GM12872 (cell line): ENCODE measurements at regions not wholly inside any gene's neighbourhood (a gene's known extent, or its start where the extent isn't known, plus 50 kb on each side); places are given as distances from the start of the nearest gene placed in this dataset.

Experiments used
- TF ChIP-seq, protein P1 (sequence below): IDR thresholded peaks from 3 replicates; pipeline ENCODE4 v1.5.1; 2011; ENCODE audit warnings: low read depth, mild to moderate bottlenecking, low read length, moderate library complexity; ENCODE audit not compliant: insufficient read depth

DNA sequence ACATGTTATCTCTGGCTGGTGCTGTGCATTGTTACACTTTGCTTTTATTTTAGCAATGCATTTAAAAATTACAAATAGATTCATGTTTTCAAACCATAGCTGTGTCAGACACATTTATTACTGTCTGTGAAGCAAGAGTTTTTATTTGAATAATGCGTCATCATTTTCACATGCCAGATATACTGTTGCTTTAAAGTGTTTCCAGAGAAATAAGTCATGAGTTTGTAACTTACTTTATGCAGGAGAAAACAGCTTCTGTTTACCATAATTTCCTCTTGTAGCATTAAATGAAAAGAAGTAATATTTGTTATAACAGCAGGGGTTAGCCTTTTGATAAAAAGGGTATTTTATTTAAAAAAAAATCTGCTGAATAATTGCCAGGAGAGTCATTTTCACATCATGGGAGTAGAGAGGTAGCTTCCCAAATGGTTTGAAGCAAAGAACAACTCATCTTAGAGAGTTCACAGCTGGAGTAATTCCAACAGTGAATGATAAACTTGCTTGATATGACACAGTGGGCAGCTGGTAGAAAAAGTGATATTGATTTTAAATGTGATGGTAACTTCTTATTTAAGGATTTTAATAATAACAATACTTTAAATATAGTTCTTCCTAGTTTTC lies 1274.5 kb upstream of the CRIM1 start:
- TF ChIP-seq, protein P1, sequence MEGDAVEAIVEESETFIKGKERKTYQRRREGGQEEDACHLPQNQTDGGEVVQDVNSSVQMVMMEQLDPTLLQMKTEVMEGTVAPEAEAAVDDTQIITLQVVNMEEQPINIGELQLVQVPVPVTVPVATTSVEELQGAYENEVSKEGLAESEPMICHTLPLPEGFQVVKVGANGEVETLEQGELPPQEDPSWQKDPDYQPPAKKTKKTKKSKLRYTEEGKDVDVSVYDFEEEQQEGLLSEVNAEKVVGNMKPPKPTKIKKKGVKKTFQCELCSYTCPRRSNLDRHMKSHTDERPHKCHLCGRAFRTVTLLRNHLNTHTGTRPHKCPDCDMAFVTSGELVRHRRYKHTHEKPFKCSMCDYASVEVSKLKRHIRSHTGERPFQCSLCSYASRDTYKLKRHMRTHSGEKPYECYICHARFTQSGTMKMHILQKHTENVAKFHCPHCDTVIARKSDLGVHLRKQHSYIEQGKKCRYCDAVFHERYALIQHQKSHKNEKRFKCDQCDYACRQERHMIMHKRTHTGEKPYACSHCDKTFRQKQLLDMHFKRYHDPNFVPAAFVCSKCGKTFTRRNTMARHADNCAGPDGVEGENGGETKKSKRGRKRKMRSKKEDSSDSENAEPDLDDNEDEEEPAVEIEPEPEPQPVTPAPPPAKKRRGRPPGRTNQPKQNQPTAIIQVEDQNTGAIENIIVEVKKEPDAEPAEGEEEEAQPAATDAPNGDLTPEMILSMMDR: no peak

DNA sequence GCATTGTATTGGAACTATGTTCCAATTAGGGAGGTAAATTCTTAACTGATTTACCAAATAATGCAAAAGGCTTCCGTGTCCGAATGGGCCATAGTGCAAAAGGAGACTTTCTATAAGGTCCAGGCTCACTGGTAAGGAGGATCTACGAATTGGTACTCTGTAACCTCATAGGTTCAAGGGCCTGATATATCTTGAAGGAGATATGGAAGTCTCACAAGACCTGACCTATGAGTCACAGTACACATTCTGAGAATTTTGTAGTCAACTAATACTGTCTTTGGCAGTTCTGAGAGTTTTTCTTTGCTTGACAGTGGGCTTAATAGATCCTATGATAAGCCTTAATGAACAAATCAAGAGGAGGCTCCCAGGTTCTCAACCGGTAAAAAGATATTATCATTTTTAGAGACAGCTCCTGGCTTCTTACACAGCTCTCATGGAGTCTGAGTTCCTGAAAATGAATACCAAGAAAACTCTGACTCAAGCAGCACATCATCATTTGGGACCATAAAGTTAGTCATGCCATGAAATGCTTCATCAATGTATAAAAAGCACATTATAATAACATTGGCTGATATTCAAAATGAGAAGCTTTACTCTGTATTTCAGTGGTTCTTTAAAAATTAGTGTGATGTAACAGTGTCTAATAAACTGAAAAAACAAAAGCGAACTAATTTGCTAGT lies 1275.2 kb upstream of the CRIM1 start:
- TF ChIP-seq, protein P1: no peak

DNA sequence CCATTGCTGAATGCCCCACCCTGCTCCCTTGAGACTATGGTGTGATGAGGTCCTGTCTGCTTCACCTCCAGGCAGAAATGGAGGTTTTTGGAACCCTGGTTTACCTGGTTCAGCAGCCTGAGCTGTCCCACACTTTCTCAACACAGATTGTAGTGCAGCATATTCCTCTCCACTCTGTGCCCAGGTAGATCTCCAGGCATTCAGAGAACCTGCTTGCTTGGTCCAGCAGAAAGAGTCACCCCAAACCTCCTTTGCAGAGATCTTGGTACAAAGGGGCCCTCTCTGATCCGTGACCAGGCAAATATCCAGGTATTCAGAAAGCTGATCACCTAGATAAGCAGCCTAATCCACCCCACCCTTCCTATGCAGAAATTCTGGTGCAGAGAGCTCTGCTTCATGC lies 1288.2 kb upstream of the CRIM1 start:
- TF ChIP-seq, protein P1: no peak

DNA sequence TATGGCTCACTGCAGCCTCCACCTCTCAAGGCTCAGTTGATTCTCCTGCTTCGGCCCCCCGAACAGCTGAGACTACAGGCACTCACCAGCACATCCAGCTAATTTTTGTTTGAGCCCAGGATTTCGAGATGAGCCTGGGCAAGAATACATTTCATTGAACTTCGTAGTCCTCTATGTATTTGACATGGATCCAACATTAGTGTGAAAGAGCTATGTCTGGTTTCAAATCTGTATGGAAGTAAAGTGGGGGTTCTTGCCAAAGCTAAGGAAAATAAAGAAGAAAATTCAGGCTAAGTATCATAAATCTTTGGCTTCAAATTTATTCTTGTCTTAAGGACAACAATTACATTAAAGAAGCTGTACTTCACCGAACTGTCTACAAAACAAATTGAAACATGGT lies 1291.7 kb upstream of the CRIM1 start:
- TF ChIP-seq, protein P1: no peak

DNA sequence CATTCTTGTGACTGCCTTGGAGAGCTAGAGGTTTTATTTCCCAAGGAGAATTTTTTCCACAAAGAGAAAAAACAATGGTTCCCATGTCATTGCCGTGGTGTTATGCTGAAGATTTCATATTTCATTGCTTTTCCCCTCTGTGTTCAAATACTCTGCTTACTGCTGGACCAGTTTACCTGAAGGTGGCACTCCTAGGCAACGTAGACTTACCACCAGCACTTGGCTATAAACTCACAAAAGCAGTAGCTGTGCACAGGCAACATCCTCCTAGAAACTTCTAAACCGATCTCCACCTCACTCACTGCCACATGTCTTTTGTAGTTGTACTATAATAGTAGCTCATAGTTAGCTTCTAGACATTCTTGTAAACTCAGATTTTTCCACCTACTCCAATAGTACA lies 1319.7 kb upstream of the CRIM1 start:
- TF ChIP-seq, protein P1: 0 out of 3 replicates have a peak, but pooled peaks have one; percentile 13

DNA sequence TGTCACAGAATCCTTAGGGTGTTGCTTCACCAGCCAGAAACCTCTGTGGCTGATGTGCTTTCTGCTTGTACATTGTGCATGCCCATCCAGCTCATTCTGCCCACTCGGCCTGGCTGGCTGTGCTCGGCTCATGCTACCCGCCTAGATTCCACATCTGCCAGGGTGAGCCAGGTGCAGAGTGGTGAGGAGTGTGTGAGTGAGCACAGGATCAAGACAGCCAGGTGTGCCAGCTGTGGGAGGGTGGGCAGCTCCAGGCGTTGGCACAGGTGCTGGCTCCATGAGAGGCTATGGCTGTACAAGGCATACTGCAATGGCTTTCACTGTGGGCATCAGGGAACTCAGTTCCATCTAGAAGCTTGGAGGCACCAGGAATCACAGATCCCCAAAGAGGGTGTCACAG lies 1321.8 kb upstream of the CRIM1 start:
- TF ChIP-seq, protein P1: no peak

DNA sequence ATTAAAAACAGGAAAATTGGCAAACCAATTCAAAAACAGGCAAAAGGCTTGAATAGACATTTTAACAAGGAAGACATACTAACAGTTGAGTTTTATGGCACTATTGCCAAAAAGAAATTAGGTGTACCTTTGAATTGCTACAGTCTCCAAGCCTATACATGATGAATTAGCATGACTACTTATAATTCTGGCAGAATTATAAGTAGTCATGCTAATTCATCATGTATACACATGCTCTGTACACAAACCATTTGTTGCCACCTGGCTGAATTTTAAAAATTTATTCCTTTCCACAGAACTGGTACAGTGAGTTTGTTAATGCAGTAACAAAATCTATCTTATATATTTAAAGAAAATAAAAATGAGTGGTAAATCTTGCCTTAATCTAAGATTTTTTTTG lies 1332.0 kb upstream of the CRIM1 start:
- TF ChIP-seq, protein P1: no peak
